Bone marrow (tissue), 2 donors: ENCODE measurements at regions not wholly inside any gene's neighbourhood (a gene's known extent, or its start where the extent isn't known, plus 50 kb on each side); places are given as distances from the start of the nearest gene placed in this dataset.

Experiments used
- DNase-seq, 2 donors: peaks; one replicate each; lab custom pipeline; 2025; lab: John Stamatoyannopoulos, UW

DNA sequence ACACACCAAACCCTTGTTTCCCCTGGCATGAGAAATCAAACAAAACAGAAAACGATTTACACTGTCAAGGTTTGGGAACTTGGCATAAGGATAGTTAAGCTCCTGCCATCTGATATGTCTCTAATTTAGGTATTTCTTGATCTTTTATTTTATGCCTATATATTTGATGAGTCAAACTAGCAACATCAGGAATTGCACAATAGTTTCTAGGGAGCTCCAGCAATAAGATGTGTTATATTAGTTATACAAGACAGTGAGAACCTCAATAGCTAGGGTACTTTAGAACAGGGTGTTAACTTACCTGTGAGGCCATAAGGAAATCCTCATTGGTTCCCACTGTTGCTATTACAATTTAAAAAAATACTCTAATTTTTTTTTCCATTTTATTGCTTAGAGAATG lies 474.2 kb downstream of the GBA3 start:
- no peak for DNase-seq

DNA sequence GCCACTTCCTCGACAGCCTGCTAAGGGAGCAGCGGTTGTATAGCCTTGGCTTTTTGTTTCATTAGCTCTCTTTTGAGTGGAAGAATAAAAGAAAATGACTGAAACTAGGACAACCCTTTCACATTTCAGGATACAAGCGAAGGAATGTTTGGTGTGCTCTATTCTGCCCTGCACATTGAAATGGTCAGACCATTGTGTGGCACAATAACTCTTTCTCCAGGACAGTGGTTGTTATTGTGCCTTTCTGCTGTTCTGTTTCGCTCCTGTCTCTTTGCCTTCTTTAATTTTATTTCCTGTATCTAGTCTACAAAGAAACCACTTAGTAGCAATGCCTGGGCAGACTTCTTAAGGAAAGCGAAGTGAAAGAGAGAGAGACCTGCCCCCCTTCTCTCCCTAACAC lies 473.7 kb downstream of the GBA3 start:
- no peak for DNase-seq

DNA sequence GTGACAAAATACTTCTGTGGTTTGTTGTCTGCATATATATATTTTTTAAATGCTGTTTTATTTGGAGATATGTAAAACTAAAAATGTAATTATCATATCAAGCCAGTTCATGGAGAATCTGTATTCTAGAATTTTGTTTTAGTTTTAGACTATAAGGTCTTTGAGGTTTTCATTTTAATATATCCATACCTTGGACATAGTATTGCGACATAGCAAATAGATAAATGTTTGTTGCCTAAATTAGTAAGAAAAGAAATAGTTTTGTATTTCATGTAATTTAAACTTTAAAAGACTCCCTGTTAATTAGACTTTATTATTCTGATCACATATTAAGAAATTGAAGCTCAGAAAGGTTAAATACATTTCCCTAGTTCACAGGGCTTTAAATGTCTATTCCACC lies 472.9 kb downstream of the GBA3 start:
- no peak for DNase-seq

DNA sequence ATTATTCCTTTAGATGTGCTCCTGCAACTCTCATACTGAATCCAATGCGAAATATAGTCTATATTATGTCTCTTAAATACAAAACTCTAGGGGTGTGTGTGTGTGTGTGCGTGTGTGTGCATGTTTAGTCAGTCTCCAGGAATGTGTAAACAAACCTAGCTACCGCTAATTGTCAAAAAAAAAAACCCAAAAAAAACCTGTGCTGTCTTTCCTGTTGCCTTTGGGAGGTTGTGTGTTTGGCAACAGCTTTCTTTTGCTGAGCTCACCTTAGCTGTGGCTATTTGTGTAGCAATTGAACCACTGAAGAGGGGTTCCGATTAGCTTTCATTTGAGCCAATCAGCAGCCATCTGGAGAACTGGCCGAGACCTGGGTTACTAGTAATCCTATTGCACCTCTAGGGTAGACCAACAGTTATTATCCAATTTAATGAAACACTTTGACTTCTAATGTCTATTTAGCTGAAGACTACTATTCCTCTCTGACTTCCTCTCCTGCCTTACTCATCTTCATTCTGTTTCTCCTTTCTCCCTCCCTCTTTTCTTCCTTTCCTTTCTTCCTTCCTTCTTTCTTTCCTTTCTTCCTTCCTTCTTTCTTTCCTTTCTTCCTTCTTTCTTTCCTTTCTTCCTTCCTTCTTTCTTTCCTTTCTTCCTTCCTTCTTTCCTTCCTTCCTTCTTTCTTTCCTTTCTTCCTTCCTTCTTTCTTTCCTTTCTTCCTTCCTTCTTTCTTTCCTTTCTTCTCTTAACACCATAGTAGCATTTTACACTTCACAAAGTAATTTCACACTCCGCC lies 471.1 kb downstream of the GBA3 start:
- no peak for DNase-seq

DNA sequence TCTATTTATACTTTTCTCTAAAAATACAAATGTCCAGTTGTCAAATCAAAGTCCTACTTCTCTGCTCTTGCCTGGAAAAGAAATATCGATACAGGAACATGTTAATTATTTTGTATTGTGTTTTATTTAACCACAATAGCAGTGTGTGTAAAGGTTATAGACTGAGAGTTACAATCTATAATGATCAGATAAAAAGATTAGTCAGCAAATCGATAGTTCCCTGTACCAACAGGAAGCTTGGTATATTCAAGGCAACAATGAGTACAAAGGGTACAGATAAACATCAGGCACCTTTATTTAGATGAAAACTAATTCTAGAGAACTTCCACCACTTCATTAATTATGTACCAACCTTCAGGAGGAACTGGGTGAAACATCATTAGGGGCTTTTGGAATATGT lies 469.5 kb downstream of the GBA3 start:
- DNase-seq: no peak

- no peak for DNase-seq
Measured at GRCh38 chr4:23161787-23162186, 469.1 kb downstream of the GBA3 start.

DNA sequence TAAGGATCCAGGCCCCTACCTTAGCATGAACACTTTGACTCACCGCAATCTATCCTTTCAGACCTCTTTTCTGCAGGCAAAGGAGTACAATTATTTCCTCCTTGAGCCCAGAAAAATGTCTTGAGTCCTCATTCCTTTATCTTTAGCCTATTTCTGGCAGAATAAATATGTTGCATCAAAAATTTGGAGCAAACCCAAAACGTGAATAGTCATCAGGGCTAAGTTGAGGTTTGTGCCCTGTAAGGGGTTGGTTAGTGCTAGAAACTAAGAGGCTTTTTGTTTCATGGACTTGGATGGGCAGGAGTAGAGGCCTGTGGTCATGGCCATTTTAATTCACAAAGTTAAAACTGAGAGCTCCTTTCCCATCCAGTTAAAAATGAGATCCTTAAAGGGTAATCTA lies 460.3 kb downstream of the GBA3 start:
- no peak for DNase-seq

- DNase-seq: no peak
Measured at GRCh38 chr4:23149815-23150214, 457.1 kb downstream of the GBA3 start.

DNA sequence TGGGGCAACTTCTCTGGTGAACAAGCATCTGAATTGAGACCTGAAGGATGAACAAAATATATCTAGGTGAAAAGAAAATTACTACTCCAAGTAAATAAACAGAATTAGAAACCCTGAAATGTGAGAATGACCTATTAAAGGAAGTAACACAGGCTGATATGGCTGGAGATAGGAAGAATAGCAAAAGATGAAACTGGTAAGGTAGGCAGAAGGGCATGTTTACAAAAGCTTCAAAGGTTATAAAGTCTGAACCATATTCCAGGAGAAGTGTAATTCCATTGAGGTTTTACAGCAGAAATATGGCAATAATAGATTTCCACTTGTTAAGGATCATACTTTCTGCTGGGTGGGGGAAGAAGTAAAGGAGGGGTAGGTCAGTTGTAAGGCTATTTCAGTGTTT lies 452.0 kb downstream of the GBA3 start:
- no peak for DNase-seq

DNA sequence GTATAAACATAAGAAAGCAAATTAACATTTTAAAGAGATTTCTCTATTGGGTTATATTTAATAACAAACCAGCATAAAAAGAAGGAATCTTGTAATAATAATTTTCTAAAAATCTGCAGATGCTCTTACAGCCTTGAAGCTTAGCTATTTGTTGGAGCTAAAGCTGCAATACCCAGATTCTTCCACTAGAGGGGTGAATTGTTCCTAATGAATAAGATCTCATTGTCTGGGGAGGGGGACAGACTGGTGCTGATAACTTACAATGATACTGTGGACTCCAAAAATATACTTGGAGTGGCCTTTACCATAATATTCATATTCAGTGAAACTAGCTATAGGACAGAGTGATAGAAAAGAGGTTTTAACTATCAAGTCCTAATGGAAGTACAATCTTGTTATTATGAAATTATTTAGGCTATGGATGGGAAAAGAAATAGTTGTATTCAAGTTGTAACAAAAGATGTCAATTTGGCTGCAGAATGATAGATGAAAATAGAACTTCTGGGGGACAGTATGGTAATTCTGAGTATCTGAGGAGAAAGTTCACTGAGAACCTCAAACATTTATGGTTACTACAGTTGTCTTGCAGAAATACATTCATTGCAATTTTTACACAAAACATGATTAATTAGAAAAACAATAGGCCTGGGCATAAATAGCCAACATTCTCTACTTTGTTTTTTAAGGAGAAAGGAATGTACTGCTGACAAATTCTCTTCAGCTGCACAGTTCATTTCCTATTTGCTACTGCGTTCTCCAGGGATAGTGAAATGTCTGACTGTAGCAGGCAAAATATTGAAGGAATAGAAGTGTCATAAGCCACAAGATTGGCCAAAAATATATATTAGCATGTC lies 443.3 kb downstream of the GBA3 start:
- DNase-seq: no peak

GRCh38 chr4:23134331-23134730 lies 441.6 kb downstream of the GBA3 start:
- DNase-seq: no peak

- DNase-seq: no peak
Measured at GRCh38 chr4:23130845-23131244, 438.1 kb downstream of the GBA3 start.

- DNase-seq: no peak
Measured at GRCh38 chr4:23125118-23125517, 432.4 kb downstream of the GBA3 start.

- no peak for DNase-seq
Measured at GRCh38 chr4:23122666-23123400, 430.1 kb downstream of the GBA3 start.

- DNase-seq: no peak
Measured at GRCh38 chr4:23120374-23120773, 427.6 kb downstream of the GBA3 start.

GRCh38 chr4:23117826-23118225 lies 425.1 kb downstream of the GBA3 start:
- DNase-seq: no peak

DNA sequence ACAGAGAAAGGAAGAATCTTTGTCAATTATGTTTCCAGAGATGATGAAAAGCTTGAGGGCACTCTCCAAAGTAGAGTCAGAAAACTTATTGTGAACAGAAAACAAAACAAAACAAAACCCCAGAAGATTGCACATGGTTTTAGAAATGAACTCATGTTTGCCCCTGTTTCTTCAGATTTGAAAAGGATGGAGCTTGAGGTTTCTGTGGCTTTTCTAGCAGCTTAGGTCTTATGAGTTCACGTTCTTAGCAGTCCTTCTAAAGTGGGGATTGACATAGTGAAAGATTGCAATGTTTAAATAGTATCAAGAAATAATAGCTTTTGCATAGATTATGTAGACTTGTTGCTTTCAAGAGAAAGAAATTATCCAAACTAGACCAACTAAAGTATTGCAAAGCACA lies 421.8 kb downstream of the GBA3 start:
- no peak for DNase-seq

- no peak for DNase-seq
Measured at GRCh38 chr4:23113104-23113503, 420.4 kb downstream of the GBA3 start.

- DNase-seq: no peak
Measured at GRCh38 chr4:23106516-23106915, 413.8 kb downstream of the GBA3 start.

GRCh38 chr4:23105759-23106370 lies 413.1 kb downstream of the GBA3 start:
- no peak for DNase-seq

- no peak for DNase-seq
Measured at GRCh38 chr4:23097251-23097650, 404.5 kb downstream of the GBA3 start.

GRCh38 chr4:23091711-23092110 lies 399.0 kb downstream of the GBA3 start:
- no peak for DNase-seq
